Hematopoietic multipotent progenitor cell treated with erythropoietin and hydrocortisone succinate and interleukin-3 and kit ligand, for 8 days (in vitro differentiated cells): ENCODE measurements at regions not wholly inside any gene's neighbourhood (a gene's known extent, or its start where the extent isn't known, plus 50 kb on each side); places are given as distances from the start of the nearest gene placed in this dataset.
"Not testable (repeated sequence)": the region's sequence is repeated elsewhere in the genome, so short reads cannot be mapped to it uniquely, and the experiment has no call there.

Experiments used
- DNase-seq: peaks from one replicate; pipeline ENCODE4 v3.0.0-alpha.2; 2015

DNA sequence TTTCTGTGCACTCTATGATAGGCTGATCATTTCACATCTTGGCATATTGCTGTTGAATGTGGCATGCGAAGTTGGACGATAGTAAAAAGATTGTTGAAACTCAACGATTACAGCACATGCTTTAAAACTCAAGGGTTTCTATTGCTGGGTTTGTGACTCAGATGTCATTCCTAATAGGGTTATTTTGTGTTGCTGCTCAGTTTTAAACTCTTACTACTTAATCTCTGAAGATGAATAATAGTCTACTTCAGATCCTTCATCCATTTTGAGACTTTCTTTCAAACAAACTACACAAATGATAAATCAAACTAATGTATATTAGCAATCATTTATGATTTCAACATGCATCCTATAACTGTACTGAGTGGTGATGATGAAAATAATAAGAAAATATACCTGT is 71.3 kb upstream of the MBNL1 start:
- DNase-seq: peak; percentile 59

DNA sequence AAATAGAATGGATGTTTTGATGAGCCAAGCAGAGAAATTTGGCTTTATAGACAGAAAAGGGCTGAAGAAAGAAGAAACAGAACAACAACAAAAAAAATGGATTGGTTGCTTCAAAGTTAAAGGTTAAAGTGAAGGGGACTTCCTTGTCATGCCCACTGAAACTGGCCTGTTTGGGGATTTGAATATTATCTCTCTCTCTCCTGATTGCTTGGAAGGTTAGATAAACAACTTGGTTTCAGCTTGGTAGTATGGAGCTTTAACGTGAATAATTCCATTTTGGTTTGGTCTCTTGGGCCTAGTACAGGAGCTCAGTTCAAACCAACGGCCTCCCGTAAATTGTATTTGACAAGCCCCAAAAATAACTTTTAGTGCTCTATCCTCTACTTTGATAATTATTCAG is 70.8 kb upstream of the MBNL1 start:
- DNase-seq: peak; percentile 83

- peak; percentile 53 for DNase-seq
Observed at GRCh38 chr3:152198665-152199064, 70.1 kb upstream of the MBNL1 start.

GRCh38 chr3:152199102-152199840 is 69.5 kb upstream of the MBNL1 start:
- peak; percentile 66 for DNase-seq

GRCh38 chr3:152200476-152201420 is 68.0 kb upstream of the MBNL1 start:
- peak; percentile 68 for DNase-seq

GRCh38 chr3:152202976-152203626 is 65.6 kb upstream of the MBNL1 start:
- DNase-seq: peak; percentile 67

GRCh38 chr3:152203652-152204051 is 65.1 kb upstream of the MBNL1 start:
- DNase-seq: peak; percentile 49

DNA sequence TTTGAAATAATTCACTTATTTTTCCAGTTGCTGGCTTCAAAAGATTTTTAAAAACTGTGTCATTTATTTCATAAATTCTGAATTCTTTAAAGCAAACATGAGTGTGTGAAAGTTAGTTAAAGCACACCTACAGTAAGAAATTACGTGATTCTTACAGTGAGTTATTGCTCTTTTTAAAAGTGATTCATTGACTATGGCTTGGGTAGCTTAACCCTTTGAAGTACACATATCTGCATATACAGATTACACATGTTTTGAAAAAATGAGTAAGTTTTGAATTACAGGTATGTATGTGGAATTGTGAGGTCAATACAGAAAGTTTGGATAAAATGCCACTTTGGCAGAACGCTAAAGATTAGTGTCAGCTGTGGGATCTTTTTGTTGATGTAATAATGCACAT is 64.5 kb upstream of the MBNL1 start:
- DNase-seq: peak; percentile 49

GRCh38 chr3:152205097-152205593 is 63.6 kb upstream of the MBNL1 start:
- DNase-seq: peak; percentile 80

- no peak for DNase-seq
Observed at GRCh38 chr3:152206243-152206760, 62.4 kb upstream of the MBNL1 start.

GRCh38 chr3:152208439-152208838 is 60.3 kb upstream of the MBNL1 start:
- peak; percentile 29 for DNase-seq

DNA sequence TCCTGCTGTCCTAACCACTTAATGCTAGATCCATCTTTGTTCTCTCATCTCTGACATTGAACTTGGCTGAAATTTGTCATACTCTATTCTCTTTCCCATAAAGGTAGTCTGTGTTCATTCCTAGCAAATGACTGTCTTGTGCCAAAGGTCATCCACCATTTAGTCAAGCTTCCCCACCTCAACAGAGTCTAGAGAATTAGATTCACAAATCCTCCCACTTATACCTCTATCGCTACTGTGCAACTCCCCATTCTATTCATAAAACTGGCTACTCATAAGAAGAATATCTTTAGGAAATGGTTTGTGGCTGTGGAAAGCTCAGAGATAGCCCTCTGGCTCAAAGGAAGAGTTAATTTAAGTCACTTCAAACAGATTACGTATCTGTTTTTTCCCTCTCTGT is 59.7 kb upstream of the MBNL1 start:
- DNase-seq: no peak

- DNase-seq: no peak
Observed at GRCh38 chr3:152209776-152210175, 59.0 kb upstream of the MBNL1 start.

DNA sequence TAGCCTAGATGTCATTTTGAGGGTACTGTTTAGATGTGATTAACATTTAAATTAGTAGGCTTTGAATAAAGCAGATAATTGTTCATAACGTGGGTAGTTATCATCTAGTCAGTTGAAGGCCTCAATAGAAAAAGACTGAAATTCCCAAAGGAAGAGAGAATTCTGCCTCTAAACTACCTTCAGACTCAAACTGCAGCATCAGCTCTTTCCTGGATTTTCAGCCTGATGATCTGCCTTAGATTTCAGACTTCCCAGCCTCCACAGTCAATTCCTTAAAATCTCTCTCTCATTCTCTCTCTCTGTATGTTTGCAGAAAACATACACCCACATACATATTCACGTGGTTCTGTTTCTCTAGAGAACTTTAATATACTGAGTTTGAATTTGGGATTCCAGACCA is 58.0 kb upstream of the MBNL1 start:
- no peak for DNase-seq

DNA sequence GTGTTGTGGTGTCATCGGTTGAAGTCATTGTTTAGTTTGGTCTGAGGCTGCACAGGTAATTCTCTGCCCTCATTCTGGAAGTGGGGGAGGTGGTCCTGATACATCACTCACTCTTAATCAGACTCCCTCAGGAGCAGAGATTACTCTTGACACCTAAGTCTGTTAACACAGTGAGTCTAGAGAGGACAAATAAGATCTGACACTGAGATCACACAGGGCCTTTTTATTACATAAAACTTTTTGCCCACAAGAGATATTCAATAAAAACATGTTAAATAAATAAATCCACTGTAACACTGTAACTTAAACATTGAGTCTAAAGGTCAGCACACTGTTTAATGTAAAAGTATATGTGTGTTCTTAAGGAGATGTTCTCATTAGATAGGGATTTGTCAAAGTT is 57.1 kb upstream of the MBNL1 start:
- DNase-seq: no peak

- no peak for DNase-seq
Observed at GRCh38 chr3:152213203-152213602, 55.5 kb upstream of the MBNL1 start.

- DNase-seq: no peak
Observed at GRCh38 chr3:152213938-152214337, 54.8 kb upstream of the MBNL1 start.

- DNase-seq: not testable (repeated sequence)
Observed at GRCh38 chr3:152216960-152217865, 51.5 kb upstream of the MBNL1 start.

GRCh38 chr3:152218602-152219001 is 50.1 kb upstream of the MBNL1 start:
- no peak for DNase-seq
